Cardiac fibroblast (primary cell): ENCODE measurements at regions not wholly inside any gene's neighbourhood (a gene's known extent, or its start where the extent isn't known, plus 50 kb on each side); places are given as distances from the start of the nearest gene placed in this dataset.
"Not testable (repeated sequence)": the region's sequence is repeated elsewhere in the genome, so short reads cannot be mapped to it uniquely, and the experiment has no call there.

Experiments
- DNase-seq, 2 donors: peaks; one replicate each; pipeline versions ENCODE4 v3.0.0 to v3.0.0-alpha.2; 2010; ENCODE audit warnings: low read depth in 2 of 2
- H3K4me3 ChIP-seq, 2 donors: replicated peaks in 1 of 2; 1 replicate in 1 of 2; 2 replicates in 1 of 2; pipeline ENCODE4 v1.5.1; 2011; ENCODE audit warnings: low read depth in 2 of 2, low read length in 2 of 2, mild to moderate bottlenecking in 2 of 2, moderate library complexity in 1 of 2
- CTCF ChIP-seq: IDR thresholded peaks from one replicate; pipeline ENCODE4 v1.5.1; 2011; ENCODE audit warnings: low read depth, mild to moderate bottlenecking, low read length, inconsistent platforms

- H3K4me3 ChIP-seq = no peak overlapping the region
- DNase-seq = no peak
Observed at GRCh38 chr2:34789169-34789568, 1190.1 kb upstream of the FAM98A start.

GRCh38 chr2:34787341-34787740, 1188.2 kb upstream of the FAM98A start:
- H3K4me3 ChIP-seq = no peak overlapping the region
- TF ChIP-seq CTCF = no peak
- no peak for DNase-seq

More at GRCh38 chr2:34789169-34789568, 1190.1 kb upstream of the FAM98A start:
- no peak for TF ChIP-seq CTCF

DNA sequence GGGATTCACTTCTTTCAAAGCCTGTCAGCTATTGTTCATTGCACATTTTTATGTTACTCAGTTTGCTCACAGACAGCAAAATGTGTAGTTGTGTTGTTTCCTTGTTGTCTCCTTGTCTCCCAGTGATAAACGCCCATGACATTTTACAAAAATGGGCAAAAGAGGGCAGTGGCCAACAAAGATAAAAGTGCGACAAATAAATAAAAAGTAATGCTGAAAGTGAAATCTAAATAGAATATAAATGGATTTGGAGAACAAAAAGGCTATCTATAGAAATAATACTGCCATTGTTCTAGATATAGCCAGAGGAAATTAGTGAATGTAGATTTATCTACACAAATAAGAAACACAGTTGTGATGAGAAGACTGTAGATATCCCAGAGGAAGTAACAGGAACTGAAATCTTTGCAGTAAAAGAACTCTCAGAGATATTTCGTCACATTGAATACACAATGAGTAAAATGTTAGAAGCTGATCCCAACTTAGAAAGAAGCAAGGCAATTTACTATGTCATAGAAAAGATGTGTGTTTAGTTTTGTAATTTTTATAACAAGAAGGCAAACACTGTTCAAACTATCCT, 1186.2 kb upstream of the FAM98A start:
- TF ChIP-seq CTCF = no peak

GRCh38 chr2:34784701-34785100, 1185.6 kb upstream of the FAM98A start:
- no peak for TF ChIP-seq CTCF

More for the DNA sequence above, 1186.2 kb upstream of the FAM98A start:
- DNase-seq = no peak
- no peak overlapping the region for H3K4me3 ChIP-seq

DNA sequence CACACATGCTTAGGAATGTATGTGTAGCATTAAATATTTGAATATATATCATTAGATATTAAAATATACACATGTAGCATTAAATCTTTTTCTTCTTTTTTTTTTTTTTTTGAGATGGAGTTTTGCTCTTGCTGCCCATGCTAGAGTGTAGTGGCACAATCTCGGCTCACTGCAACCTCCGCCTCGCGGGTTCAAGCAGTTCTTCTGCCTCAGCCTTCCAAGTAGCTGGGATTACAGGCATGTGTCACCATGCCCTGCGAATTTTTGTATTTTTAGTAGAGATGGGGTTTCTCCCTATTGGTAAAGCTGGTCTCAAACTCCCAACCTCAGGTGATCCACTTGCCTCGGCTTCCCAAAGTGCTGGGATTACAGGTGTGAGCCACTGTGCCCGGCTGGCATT, 1151.6 kb upstream of the FAM98A start:
- not testable (repeated sequence) for H3K4me3 ChIP-seq

More at GRCh38 chr2:34784701-34785100, 1185.6 kb upstream of the FAM98A start:
- DNase-seq = no peak
- no peak overlapping the region for H3K4me3 ChIP-seq

DNA sequence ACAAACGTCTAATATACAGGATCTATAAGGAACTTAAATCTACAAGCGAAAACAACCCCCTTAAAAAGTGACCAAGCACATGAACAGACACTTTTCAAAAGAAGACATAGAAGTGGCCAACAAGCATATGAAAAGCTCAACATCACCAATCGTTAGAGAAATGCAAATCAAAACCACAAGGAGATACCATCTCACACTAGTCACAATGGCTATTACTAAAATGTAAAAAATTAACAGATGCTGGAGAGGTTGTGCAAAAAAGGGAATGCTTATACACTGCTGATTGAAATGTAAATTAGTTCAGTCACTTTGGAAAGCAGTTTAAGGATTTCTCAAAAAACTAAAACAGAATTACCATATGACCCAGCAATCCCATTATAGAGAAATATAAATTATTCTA, 1148.5 kb upstream of the FAM98A start:
- TF ChIP-seq CTCF = no peak
- H3K4me3 ChIP-seq = no peak overlapping the region
- no peak for DNase-seq

More for the DNA sequence above, 1151.6 kb upstream of the FAM98A start:
- DNase-seq = not testable (repeated sequence)

DNA sequence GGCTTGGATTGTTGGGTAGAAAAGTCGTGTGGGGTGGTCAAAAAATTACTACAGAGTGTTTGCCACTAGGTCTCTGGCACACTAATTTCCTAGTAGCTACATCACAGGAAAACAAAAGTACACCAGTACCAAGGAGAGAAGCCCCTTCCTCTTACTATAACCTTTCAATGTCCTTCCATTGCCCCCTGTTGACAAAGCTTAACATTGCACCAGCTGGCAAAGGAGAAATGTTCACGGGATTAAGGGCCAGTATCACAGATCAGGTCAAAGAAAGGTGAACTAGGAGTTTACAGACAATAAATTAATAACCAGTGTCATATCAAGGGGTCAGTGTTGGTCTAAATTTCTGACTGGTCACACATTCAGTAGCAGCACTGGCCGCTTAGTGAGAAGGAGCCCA, 1139.6 kb upstream of the FAM98A start:
- H3K4me3 ChIP-seq = no peak overlapping the region
- DNase-seq = no peak
- TF ChIP-seq CTCF = no peak
